ENCODE measurements at regions not wholly inside any gene's neighbourhood (a gene's known extent, or its start where the extent isn't known, plus 50 kb on each side); places are given as distances from the start of the nearest gene placed in this dataset.

DNA sequence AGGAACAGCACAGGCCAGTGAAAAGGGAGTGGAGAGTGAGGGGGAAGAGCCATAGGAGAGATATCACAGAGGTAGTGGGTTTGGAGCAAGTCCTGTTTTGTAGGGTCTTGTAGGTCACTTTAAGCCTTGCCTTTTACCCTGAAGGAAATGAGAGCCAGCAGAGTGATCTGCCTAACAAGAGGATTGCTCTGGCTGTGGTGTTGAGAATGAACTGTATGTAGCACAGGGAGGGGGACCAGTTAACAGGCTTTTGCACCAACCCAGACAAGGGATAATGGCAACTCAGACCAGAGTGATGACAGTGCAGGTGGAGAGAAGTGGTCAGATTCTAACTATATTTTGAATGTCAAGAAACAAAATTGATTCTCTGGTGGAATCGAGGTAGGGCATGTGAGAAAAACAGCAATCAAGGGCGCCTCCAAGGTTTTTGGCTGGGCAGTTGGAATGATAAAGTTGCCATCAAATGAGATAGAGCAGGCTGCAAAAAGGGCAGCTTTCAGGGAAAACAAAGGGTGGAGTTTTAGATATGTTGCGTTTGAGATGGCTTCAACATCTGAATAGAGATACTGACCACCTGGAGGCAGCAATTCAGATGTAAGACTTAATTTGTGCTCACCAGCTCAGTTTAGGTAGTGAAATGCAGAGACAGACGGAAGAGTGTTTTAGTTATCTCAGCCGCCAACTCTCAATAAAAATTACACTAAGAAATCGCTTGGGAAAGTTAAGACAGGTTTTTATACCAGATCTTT, 134.4 kb upstream of the BTBD3 start (continued):
- TF ChIP-seq, protein P1, sequence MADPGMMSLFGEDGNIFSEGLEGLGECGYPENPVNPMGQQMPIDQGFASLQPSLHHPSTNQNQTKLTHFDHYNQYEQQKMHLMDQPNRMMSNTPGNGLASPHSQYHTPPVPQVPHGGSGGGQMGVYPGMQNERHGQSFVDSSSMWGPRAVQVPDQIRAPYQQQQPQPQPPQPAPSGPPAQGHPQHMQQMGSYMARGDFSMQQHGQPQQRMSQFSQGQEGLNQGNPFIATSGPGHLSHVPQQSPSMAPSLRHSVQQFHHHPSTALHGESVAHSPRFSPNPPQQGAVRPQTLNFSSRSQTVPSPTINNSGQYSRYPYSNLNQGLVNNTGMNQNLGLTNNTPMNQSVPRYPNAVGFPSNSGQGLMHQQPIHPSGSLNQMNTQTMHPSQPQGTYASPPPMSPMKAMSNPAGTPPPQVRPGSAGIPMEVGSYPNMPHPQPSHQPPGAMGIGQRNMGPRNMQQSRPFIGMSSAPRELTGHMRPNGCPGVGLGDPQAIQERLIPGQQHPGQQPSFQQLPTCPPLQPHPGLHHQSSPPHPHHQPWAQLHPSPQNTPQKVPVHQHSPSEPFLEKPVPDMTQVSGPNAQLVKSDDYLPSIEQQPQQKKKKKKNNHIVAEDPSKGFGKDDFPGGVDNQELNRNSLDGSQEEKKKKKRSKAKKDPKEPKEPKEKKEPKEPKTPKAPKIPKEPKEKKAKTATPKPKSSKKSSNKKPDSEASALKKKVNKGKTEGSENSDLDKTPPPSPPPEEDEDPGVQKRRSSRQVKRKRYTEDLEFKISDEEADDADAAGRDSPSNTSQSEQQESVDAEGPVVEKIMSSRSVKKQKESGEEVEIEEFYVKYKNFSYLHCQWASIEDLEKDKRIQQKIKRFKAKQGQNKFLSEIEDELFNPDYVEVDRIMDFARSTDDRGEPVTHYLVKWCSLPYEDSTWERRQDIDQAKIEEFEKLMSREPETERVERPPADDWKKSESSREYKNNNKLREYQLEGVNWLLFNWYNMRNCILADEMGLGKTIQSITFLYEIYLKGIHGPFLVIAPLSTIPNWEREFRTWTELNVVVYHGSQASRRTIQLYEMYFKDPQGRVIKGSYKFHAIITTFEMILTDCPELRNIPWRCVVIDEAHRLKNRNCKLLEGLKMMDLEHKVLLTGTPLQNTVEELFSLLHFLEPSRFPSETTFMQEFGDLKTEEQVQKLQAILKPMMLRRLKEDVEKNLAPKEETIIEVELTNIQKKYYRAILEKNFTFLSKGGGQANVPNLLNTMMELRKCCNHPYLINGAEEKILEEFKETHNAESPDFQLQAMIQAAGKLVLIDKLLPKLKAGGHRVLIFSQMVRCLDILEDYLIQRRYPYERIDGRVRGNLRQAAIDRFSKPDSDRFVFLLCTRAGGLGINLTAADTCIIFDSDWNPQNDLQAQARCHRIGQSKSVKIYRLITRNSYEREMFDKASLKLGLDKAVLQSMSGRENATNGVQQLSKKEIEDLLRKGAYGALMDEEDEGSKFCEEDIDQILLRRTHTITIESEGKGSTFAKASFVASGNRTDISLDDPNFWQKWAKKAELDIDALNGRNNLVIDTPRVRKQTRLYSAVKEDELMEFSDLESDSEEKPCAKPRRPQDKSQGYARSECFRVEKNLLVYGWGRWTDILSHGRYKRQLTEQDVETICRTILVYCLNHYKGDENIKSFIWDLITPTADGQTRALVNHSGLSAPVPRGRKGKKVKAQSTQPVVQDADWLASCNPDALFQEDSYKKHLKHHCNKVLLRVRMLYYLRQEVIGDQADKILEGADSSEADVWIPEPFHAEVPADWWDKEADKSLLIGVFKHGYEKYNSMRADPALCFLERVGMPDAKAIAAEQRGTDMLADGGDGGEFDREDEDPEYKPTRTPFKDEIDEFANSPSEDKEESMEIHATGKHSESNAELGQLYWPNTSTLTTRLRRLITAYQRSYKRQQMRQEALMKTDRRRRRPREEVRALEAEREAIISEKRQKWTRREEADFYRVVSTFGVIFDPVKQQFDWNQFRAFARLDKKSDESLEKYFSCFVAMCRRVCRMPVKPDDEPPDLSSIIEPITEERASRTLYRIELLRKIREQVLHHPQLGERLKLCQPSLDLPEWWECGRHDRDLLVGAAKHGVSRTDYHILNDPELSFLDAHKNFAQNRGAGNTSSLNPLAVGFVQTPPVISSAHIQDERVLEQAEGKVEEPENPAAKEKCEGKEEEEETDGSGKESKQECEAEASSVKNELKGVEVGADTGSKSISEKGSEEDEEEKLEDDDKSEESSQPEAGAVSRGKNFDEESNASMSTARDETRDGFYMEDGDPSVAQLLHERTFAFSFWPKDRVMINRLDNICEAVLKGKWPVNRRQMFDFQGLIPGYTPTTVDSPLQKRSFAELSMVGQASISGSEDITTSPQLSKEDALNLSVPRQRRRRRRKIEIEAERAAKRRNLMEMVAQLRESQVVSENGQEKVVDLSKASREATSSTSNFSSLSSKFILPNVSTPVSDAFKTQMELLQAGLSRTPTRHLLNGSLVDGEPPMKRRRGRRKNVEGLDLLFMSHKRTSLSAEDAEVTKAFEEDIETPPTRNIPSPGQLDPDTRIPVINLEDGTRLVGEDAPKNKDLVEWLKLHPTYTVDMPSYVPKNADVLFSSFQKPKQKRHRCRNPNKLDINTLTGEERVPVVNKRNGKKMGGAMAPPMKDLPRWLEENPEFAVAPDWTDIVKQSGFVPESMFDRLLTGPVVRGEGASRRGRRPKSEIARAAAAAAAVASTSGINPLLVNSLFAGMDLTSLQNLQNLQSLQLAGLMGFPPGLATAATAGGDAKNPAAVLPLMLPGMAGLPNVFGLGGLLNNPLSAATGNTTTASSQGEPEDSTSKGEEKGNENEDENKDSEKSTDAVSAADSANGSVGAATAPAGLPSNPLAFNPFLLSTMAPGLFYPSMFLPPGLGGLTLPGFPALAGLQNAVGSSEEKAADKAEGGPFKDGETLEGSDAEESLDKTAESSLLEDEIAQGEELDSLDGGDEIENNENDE (IDR thresholded peaks at IDR 0.05; ENCODE audit: insufficient replicate concordance, low read length): no peak
- no peak for TF ChIP-seq MAFK (IDR thresholded peaks at IDR 0.05; ENCODE audit: low read depth, low read length)
- TF ChIP-seq CHD1 (IDR thresholded peaks at IDR 0.05; ENCODE audit: low read depth, low read length): no peak
- no peak for TF ChIP-seq RAD21 (IDR thresholded peaks at IDR 0.05 in 1 of 2, conservative IDR thresholded peaks at IDR 0.05 in 1 of 2; ENCODE audit: low read depth in 2 of 2, low read length in 2 of 2)
- no peak for TF ChIP-seq NRF1 (IDR thresholded peaks at IDR 0.05; ENCODE audit: low read depth, low read length)
- TF ChIP-seq SP1 (IDR thresholded peaks at IDR 0.05; ENCODE audit: low read depth, low read length): no peak
- TF ChIP-seq, protein P2, sequence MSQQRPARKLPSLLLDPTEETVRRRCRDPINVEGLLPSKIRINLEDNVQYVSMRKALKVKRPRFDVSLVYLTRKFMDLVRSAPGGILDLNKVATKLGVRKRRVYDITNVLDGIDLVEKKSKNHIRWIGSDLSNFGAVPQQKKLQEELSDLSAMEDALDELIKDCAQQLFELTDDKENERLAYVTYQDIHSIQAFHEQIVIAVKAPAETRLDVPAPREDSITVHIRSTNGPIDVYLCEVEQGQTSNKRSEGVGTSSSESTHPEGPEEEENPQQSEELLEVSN (IDR thresholded peaks at IDR 0.05): no peak

Data from H1 (cell line).